Memory B cell (primary cell): ENCODE measurements at regions not wholly inside any gene's neighbourhood (a gene's known extent, or its start where the extent isn't known, plus 50 kb on each side); places are given as distances from the start of the nearest gene placed in this dataset.

Experiments
- ATAC-seq: fragments of 150-1000 bp; cut with Tn5 transposase; 2 replicates; pipeline ENCODE4 v1.10.0; 2021; ENCODE audit warnings: low read depth, mild to moderate bottlenecking, moderate library complexity
- DNase-seq, 2 donors: peaks; one replicate each; pipeline ENCODE4 v3.0.0; 2022; ENCODE audit warnings: low spot score in 2 of 2
- H3K27ac Mint-ChIP-seq: one replicate; pipeline ENCODE4 v1.8.0; 2022; ENCODE audit warnings: mild to moderate bottlenecking, moderate library complexity, mixed read lengths
- H3K27me3 Mint-ChIP-seq: one replicate; pipeline ENCODE4 v1.8.0; 2022; ENCODE audit warnings: mixed read lengths
- H3K36me3 Mint-ChIP-seq: one replicate; pipeline ENCODE4 v1.8.0; 2022; ENCODE audit warnings: mild to moderate bottlenecking, mixed read lengths
- H3K4me1 Mint-ChIP-seq: one replicate; pipeline ENCODE4 v1.8.0; 2022; ENCODE audit warnings: mixed read lengths
- H3K4me3 Mint-ChIP-seq: one replicate; pipeline ENCODE4 v1.8.0; 2022; ENCODE audit warnings: mild to moderate bottlenecking, moderate library complexity, mixed read lengths
- H3K9me3 Mint-ChIP-seq: one replicate; pipeline ENCODE4 v1.8.0; 2022; ENCODE audit warnings: mixed read lengths

DNA sequence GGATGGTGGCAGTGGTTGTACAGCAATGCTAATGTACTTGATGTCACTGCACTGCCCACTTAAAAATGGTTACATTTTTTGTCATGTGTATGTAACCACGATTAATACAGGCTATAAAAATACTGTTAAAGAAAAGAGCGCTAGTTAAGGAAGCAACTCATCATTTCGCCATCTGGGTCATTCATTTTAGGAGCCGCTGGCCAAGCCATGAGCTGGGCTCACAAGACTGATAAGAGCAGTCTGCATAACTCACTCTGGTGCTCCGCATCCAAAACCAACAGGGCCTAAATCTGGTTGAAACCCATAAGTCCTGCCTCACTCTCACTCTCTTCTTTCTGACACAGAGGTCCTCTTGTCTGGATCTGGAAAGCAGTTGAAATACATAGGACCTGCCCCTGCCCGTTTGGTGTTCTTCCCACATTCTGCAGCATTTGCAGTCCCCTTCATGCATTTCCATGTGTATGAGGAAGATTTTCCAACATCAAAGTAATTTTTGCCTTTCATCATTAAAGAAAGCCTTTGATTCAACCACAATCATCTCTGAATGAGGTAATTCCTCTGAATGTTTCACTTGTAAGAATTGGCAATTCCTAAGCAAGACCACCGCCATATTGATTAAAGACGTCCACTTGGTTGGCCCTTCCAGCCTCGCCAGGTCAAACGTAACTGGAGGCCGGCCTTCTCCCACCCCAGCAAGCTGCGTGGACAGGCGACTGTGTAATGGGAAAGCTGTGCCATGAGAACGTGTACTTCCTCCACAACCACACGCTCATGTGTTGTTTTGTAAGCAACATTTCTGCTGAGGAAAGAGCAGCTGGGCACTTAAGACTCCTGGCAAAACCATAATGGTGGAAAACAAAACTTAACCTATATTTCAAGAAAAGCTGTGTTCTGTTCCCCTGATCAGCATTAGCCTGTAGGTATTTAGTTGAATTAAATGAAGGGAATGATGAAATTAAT is 112.2 kb downstream of the VAPA start:
- DNase-seq (no peak), ATAC-seq (no peak)
- Mint-ChIP-seq H3K4me1 (no peaks in the 10 kb centered on the region), H3K9me3 (no peaks in the 10 kb centered on the region), H3K27me3 (peaks cover 4% of the 10 kb centered on the region), H3K36me3 (no peaks in the 10 kb centered on the region), H3K27ac (no peak overlapping the region), H3K4me3 (no peak overlapping the region)

DNA sequence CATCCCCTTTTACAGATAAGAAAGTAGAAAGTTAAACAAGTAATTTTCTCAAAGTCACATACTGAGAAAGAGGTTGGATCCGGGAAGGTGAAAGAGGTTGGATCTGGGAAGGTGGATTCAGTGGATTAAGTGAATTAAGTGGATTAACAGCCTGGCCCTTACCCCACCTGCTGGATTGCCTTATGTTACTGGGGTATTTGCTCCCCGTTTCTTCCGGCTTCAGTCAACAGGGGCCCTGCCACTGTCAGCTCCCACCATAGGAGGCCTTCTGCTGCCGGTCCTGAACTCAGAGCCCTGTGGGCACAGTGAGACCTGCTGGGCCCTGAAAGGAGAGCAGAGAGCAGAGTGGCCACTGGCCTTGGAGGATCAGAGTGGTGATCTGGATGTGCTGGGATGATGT is 113.2 kb downstream of the VAPA start:
- H3K27me3 Mint-ChIP-seq, result peaks cover 5% of the 10 kb centered on the region
- no peaks in the 10 kb centered on the region for H3K36me3 Mint-ChIP-seq
- no peak for DNase-seq
- no peaks in the 10 kb centered on the region for H3K4me1 Mint-ChIP-seq
- no peak for ATAC-seq
- H3K9me3 Mint-ChIP-seq, result no peaks in the 10 kb centered on the region
- H3K4me3 Mint-ChIP-seq, result no peak overlapping the region
- H3K27ac Mint-ChIP-seq, result no peak overlapping the region

DNA sequence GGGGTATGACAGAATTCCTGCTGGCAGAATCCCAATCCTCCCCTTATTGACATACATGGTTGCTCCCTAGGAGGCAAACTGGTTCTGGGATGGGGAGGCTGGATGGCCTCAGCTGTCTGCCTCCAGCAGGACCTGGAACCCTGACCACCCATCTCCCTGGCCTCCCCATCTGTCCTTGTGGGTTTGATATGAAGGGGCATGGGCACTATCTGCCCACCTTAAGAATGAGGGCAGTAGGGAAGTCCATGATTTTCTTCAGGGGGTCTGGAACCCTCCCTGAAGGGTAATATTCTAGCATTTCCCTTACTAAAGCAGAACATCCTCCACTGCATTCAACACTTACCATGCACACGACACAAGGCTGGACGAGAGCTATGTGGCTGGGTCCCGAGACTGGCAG is 113.6 kb downstream of the VAPA start:
- Mint-ChIP-seq H3K4me1 (no peaks in the 10 kb centered on the region), H3K36me3 (no peaks in the 10 kb centered on the region), H3K4me3 (no peak overlapping the region), H3K27me3 (peaks cover 3% of the 10 kb centered on the region), H3K9me3 (no peaks in the 10 kb centered on the region), H3K27ac (no peak overlapping the region)
- DNase-seq (no peak), ATAC-seq (no peak)

DNA sequence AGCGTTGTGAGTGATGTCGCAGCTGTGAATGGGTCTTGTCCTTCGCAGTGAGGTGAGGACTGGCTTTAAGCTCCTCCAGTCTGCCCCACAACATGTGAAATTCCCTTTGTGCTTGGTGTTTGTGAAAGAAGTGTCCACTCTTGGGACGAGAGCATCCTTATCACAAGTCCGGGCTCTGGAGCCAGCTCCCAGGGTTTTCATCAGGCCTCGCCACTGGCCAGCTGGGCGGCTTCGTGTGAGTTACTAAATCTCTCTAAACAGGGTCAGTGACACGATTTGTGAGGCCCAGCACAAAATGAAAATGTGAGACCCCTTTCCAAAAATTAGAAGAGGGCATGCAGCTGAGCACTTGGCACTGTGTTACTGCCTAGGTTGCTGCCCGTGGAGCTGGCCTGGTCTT is 115.9 kb downstream of the VAPA start:
- Mint-ChIP-seq H3K4me1 (peaks cover 4% of the 10 kb centered on the region), H3K27me3 (peaks cover 3% of the 10 kb centered on the region), H3K9me3 (no peaks in the 10 kb centered on the region)

DNA sequence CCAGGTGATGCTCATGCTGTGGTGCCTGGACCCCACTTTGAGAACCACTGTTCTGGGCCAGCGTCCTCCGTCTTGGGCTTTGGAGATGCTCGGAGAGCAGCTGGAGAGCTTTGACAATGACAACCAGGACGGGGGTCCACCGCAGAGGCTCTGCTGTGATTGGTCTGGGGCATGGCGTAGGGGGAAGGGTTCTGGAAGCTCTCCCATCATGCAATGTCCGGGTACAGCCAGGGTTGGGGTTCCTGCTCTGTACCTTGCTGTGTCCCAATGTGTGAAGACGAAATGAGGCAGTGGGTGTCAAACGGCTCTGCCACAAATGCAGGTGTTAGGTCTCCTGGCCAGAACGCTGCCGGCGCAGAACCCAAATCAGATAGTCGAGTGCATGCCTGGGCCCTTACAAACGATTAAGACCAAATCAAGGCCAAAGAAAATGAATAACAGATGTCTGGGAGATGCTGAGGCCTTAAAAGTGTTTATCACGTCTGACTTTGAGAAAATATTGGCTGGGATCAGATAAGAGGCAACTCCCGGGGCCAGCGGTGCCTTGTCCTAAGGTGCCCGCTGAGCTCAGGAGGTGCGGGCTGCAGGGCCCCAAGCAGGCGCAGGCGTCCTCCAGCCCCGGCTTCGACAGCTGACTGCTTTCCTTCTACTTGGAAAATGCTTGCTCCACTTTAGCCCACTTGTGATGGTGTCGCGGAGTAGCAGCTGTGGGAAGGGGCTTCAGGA is 117.2 kb downstream of the VAPA start:
- Mint-ChIP-seq H3K4me3 (peak overlapping the region; percentile 56), H3K36me3 (no peaks in the 10 kb centered on the region), H3K4me1 (peaks cover 4% of the 10 kb centered on the region), H3K9me3 (no peaks in the 10 kb centered on the region), H3K27ac (no peak overlapping the region), H3K27me3 (peaks cover 3% of the 10 kb centered on the region)
- no peak for DNase-seq
- ATAC-seq, result no peak

More for the DNA sequence above, 115.9 kb downstream of the VAPA start:
- no peak for DNase-seq
- ATAC-seq, result no peak
- Mint-ChIP-seq H3K36me3 (no peaks in the 10 kb centered on the region), H3K27ac (no peak overlapping the region), H3K4me3 (no peak overlapping the region)

DNA sequence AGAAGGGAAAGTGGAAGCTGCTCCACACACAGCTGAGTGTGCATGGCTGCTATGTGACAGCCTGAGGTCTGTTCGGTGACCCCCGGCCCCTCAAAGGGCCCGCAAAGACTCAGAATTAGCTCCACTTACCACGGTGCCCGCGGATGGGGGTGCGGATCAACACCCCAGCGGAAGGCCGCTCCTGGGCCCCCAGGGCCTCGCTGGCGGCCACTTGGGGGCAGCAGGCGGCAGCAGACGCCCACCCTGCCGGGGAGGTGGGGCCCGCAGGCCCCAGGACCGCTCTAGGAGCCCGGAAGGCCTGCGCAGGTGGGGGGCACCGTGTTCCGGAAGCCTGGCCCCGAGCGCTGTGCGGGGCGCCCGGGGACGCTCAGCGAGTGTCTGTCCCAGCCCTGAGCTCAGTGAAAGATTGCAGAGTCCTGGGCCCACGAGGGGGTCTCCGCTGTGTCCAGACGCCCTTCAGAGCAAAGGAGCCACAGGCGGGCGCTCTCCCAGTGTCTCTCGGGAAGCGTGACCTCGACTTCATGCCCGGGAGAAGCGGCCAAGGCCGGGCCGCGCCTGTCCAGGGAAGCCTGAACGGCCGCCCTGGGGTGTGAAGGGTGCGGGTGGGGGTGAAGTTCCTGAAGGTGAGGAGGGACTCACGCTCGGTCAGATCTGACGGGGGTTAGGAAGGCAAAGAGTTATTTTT is 118.7 kb downstream of the VAPA start:
- ATAC-seq (peak; percentile 69), DNase-seq (peak in 1 of 2 donors; percentile 31)
- H3K4me1 Mint-ChIP-seq, result peaks cover 4% of the 10 kb centered on the region
- peak overlapping the region; percentile 51 for H3K4me3 Mint-ChIP-seq
- no peaks in the 10 kb centered on the region for H3K36me3 Mint-ChIP-seq
- H3K27me3 Mint-ChIP-seq, result peaks cover 5% of the 10 kb centered on the region
- H3K27ac Mint-ChIP-seq, result no peak overlapping the region
- H3K9me3 Mint-ChIP-seq, result no peaks in the 10 kb centered on the region

DNA sequence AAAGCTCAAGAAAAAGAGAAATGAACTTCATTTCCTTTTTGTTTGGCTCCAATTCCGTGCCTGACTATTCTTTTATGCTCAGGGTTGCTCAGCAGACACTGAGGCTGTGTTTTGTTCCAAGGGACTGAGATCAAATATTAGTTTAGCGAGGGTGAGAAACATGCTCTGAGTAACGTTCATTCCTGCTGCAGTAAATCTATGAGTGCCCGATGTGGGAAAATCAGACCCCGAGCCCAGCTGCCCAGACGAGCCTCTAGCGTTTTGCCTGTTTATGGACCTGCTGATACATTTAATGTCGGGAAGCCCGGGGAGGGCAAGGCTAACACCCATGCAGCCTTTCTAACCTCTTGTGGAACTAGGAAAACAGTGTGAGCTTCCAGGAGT is 119.2 kb downstream of the VAPA start:
- ATAC-seq, result no peak
- Mint-ChIP-seq H3K4me1 (peaks cover 4% of the 10 kb centered on the region), H3K27ac (no peak overlapping the region), H3K27me3 (peaks cover 6% of the 10 kb centered on the region), H3K9me3 (no peaks in the 10 kb centered on the region), H3K36me3 (no peaks in the 10 kb centered on the region), H3K4me3 (peak overlapping the region; percentile 51)
- no peak for DNase-seq

DNA sequence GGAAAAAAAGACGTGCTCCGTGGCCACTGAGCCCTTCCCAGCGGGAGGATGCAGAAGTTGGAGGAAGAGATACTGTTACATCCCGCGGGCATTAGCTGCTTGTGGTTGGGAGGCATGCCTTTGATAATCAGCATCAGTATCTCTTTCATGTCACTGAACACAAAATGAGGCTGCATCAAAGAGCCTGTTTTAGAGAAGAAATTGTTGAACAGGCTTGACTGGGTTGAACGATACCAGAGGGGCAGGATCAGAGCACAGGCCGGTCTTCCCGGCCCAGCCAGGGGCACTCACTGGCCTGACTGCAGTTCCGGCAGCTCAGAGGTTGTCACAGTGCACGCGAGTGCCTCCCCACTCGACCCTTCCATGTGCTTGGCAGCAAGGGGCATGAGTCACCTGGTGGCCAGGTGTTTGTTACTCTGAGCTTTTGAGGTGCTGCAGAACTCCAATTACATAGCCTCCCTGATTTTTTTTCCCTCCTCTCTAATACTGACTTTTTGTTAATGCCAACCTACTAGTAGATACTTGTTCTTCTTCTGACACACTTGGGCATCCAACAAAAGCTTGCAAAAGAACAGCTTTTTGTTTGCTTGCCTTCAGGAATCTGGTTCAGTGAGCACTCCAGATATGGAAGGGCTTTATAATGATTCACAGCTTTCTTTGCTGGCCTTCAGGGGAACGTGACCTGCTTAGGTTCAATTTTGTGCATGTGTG is 121.6 kb downstream of the VAPA start:
- Mint-ChIP-seq H3K4me3 (no peak overlapping the region), H3K9me3 (no peaks in the 10 kb centered on the region), H3K4me1 (peaks cover 4% of the 10 kb centered on the region), H3K36me3 (no peaks in the 10 kb centered on the region), H3K27ac (no peak overlapping the region), H3K27me3 (peaks cover 5% of the 10 kb centered on the region)
- ATAC-seq (no peak), DNase-seq (no peak)

DNA sequence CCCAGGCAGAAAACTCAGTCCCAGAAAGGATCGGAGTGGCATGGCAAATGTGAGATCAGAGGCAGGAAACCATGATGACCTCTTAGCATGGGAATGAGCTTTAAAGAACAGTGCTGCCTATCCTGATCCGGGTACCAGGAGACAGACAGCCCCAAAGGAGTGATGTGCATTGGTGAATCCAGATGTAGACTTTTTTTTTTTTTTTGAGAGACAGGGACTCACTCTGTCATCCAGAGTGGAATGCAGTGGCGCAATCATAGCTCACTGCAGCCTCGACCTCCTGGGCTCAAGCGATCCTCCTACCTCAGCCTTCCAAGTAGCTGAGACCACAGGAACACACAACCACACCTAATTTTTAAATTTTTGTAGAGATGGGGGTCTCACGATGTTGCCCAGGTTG is 122.7 kb downstream of the VAPA start:
- peaks cover under 1% of the 10 kb centered on the region for H3K9me3 Mint-ChIP-seq
- peaks cover 4% of the 10 kb centered on the region for H3K4me1 Mint-ChIP-seq
- H3K36me3 Mint-ChIP-seq, result no peaks in the 10 kb centered on the region
- no peak for ATAC-seq
- no peak overlapping the region for H3K27ac Mint-ChIP-seq
- H3K4me3 Mint-ChIP-seq, result no peak overlapping the region
- peaks cover 3% of the 10 kb centered on the region for H3K27me3 Mint-ChIP-seq
- DNase-seq, result no peak

GRCh38 chr18:10037181-10037580 is 123.4 kb downstream of the VAPA start:
- H3K4me1 Mint-ChIP-seq, result peaks cover 4% of the 10 kb centered on the region
- no peak overlapping the region for H3K4me3 Mint-ChIP-seq

GRCh38 chr18:10038268-10038667 is 124.5 kb downstream of the VAPA start:
- Mint-ChIP-seq H3K4me1 (no peaks in the 10 kb centered on the region), H3K27ac (no peak overlapping the region), H3K4me3 (no peak overlapping the region), H3K9me3 (peaks cover 8% of the 10 kb centered on the region), H3K36me3 (peaks cover 2% of the 10 kb centered on the region), H3K27me3 (peaks cover 3% of the 10 kb centered on the region)
- ATAC-seq (no peak), DNase-seq (no peak)

More at GRCh38 chr18:10037181-10037580, 123.4 kb downstream of the VAPA start:
- DNase-seq (no peak), ATAC-seq (no peak)
- H3K27me3 Mint-ChIP-seq, result peaks cover 3% of the 10 kb centered on the region
- H3K36me3 Mint-ChIP-seq, result peaks cover 2% of the 10 kb centered on the region
- no peak overlapping the region for H3K27ac Mint-ChIP-seq
- peaks cover 5% of the 10 kb centered on the region for H3K9me3 Mint-ChIP-seq

- H3K4me3 Mint-ChIP-seq, result no peak overlapping the region
- no peak for ATAC-seq
Observed at GRCh38 chr18:10040287-10041011, 126.6 kb downstream of the VAPA start.

DNA sequence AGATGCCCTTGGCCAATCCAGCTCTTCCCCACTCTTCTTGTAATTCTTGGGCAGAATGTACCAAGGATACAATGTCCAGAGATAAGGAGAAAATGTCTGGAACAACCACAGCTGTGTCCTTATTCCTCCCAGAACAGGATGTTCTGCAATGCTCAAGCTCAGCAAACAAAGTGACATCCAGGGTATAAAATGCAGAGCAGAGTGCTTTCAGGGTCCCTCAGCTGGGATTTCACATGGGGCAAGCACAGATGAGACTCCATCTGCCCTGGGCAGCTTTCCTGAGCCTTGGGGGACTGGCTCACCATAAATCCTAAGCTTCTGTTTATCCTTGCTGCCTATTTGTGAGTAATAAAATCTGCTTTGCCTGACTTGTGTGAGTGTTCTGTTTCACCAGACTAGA is 127.4 kb downstream of the VAPA start:
- no peak for ATAC-seq
- no peaks in the 10 kb centered on the region for H3K4me1 Mint-ChIP-seq
- peaks cover 3% of the 10 kb centered on the region for H3K27me3 Mint-ChIP-seq
- H3K9me3 Mint-ChIP-seq, result peaks cover 13% of the 10 kb centered on the region
- DNase-seq, result no peak
- H3K36me3 Mint-ChIP-seq, result peaks cover 2% of the 10 kb centered on the region
- no peak overlapping the region for H3K27ac Mint-ChIP-seq
- H3K4me3 Mint-ChIP-seq, result no peak overlapping the region

More at GRCh38 chr18:10040287-10041011, 126.6 kb downstream of the VAPA start:
- DNase-seq, result no peak
- Mint-ChIP-seq H3K27me3 (peaks cover 3% of the 10 kb centered on the region), H3K9me3 (peaks cover 13% of the 10 kb centered on the region), H3K27ac (no peak overlapping the region), H3K4me1 (no peaks in the 10 kb centered on the region), H3K36me3 (peaks cover 2% of the 10 kb centered on the region)
